MCF 10A (cell line): ENCODE measurements at regions not wholly inside any gene's neighbourhood (a gene's known extent, or its start where the extent isn't known, plus 50 kb on each side); places are given as distances from the start of the nearest gene placed in this dataset.
"Not testable (repeated sequence)": the region's sequence is repeated elsewhere in the genome, so short reads cannot be mapped to it uniquely, and the experiment has no call there.

Experiments
- BruUV-seq: library from RNA; stranded (reverse); fragments of 400-500 nt; replicated peaks from 2 replicates; lab custom pipeline; 2021; lab: Mats Ljungman, UMichigan
- CTCF ChIA-PET: fragments of 300-600 bp; sonication (Branson Sonifier 250); formaldehyde crosslinking; extraction: SDS; loops from one replicate; lab custom pipeline; 2021; ENCODE audit warnings: antibody characterized with exemption, inconsistent platforms; lab: Yijun Ruan, JAX
- POLR2A ChIA-PET: fragments of 300-600, 350-650 bp; sonication (Branson Sonifier 250); formaldehyde crosslinking; extraction: SDS; loops from one replicate; lab custom pipeline; 2020; ENCODE audit warnings: antibody characterized with exemption, inconsistent platforms; lab: Yijun Ruan, JAX
- DNase-seq: peaks from one replicate; pipeline ENCODE4 v3.0.0-alpha.2; 2018; ENCODE audit not compliant: unreplicated experiment
- H3K27ac Mint-ChIP-seq: one replicate; pipeline ENCODE4 v1.8.0; 2022; ENCODE audit warnings: mild to moderate bottlenecking, low read depth, mixed read lengths; ENCODE audit not compliant: unreplicated experiment
- H3K27me3 Mint-ChIP-seq: one replicate; pipeline ENCODE4 v1.8.0; 2022; ENCODE audit warnings: mixed read lengths; ENCODE audit not compliant: insufficient read depth, unreplicated experiment
- H3K36me3 Mint-ChIP-seq: one replicate; pipeline ENCODE4 v1.8.0; 2022; ENCODE audit warnings: mild to moderate bottlenecking, moderate library complexity, mixed read lengths; ENCODE audit not compliant: insufficient read depth, unreplicated experiment
- H3K4me1 Mint-ChIP-seq: one replicate; pipeline ENCODE4 v1.8.0; 2022; ENCODE audit warnings: mixed read lengths; ENCODE audit not compliant: insufficient read depth, unreplicated experiment
- H3K4me3 Mint-ChIP-seq: one replicate; pipeline ENCODE4 v1.8.0; 2022; ENCODE audit warnings: mild to moderate bottlenecking, moderate library complexity, mixed read lengths; ENCODE audit not compliant: unreplicated experiment
- H3K9me3 Mint-ChIP-seq: one replicate; pipeline ENCODE4 v1.8.0; 2022; ENCODE audit warnings: mixed read lengths; ENCODE audit not compliant: unreplicated experiment
- intact Hi-C: fragments of 100-400 bp; cut with micrococcal nuclease; formaldehyde crosslinking; loops from 2 replicates; pipeline ENCODE4 v1.14.1; 2022
- TF ChIP-seq, protein P1 (sequence below): fragments of 200-600 bp; IDR thresholded peaks from one replicate; pipeline ENCODE4 v1.8.0; 2022; ENCODE audit warnings: antibody characterized with exemption, mild to moderate bottlenecking; ENCODE audit not compliant: unreplicated experiment

DNA sequence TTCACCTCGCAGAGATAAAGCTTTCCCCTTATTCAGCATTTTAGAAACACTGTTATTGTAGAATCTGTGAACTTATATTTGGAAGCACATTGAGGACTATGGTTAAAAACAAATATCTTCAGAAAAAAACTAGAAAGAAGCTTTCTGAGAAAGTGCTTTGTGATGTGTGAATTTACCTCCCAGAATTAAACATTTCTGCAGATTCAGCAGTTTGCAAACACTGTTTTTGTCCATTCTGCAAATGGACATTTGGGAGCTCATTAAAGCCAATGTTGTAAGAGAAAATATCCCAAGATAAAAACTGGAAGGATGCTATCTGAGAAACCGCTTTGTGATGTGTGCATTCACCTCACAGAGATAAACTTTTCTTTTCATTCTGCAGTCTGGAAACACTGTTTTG is 272.7 kb downstream of the OR4A5 start:
- POLR2A ChIA-PET = interaction anchor here (0.6 kb wide), 1 partner anchor 695 kb away, joined by 4 read pairs; no protein-coding TSS in a partner anchor
- Mint-ChIP-seq H3K4me3 (no peak overlapping the region), H3K9me3 (peaks cover under 1% of the 10 kb centered on the region), H3K27ac (no peak overlapping the region), H3K36me3 (no peaks in the 10 kb centered on the region), H3K4me1 (no peaks in the 10 kb centered on the region), H3K27me3 (no peaks in the 10 kb centered on the region)
- CTCF ChIA-PET = no interaction called here
- no TSS peak for BruUV-seq
- intact Hi-C loops = no loop called here
- TF ChIP-seq, protein P1, sequence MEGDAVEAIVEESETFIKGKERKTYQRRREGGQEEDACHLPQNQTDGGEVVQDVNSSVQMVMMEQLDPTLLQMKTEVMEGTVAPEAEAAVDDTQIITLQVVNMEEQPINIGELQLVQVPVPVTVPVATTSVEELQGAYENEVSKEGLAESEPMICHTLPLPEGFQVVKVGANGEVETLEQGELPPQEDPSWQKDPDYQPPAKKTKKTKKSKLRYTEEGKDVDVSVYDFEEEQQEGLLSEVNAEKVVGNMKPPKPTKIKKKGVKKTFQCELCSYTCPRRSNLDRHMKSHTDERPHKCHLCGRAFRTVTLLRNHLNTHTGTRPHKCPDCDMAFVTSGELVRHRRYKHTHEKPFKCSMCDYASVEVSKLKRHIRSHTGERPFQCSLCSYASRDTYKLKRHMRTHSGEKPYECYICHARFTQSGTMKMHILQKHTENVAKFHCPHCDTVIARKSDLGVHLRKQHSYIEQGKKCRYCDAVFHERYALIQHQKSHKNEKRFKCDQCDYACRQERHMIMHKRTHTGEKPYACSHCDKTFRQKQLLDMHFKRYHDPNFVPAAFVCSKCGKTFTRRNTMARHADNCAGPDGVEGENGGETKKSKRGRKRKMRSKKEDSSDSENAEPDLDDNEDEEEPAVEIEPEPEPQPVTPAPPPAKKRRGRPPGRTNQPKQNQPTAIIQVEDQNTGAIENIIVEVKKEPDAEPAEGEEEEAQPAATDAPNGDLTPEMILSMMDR = no peak
- no peak for DNase-seq

DNA sequence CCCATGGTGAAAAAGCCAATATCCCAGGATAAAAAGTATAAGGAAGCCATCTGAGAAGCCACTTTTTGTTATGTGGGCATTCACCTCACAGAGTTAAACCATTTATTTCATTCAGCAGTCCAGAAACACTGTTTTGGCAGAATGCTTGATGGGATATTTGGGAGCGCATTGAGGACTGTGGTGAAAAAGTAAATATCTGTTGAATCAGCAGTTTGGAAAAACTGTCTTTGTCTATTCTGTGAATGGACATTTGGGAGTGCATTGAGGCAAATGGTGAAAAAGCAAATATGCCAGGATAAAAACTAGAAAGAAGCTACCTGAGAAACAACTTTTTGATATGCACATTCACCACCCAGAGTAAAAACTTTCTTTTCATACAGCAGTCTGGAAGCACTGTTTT is 276.2 kb upstream of the TRIM48 start:
- Mint-ChIP-seq H3K27ac (no peak overlapping the region), H3K4me3 (no peak overlapping the region), H3K36me3 (no peaks in the 10 kb centered on the region), H3K9me3 (no peaks in the 10 kb centered on the region), H3K4me1 (no peaks in the 10 kb centered on the region), H3K27me3 (no peaks in the 10 kb centered on the region)
- ChIA-PET POLR2A (no interaction called here), CTCF (no interaction called here)
- TF ChIP-seq, protein P1 = no peak
- no TSS peak for BruUV-seq
- intact Hi-C loops = no loop called here
- no peak for DNase-seq

DNA sequence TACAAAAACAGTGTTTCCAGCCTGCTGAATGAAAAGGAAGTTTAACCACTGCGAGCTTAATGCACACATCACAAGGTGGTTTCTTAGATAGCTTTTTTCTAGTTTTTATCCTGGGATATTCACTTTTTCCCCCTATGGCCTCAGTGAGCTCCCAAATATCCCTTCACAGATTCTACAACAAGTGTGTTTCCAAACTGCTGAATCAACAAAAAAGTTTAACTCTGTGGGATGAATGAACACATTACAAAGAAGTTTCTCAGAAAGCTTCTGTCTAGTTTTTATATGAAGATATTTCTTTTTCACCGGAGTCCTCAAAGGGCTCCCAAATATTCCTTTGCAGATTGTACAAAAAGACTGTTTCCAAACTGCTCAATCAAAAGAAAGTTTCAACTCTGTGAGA is 233.1 kb upstream of the TRIM48 start:
- DNase-seq, H3K27ac Mint-ChIP-seq, intact Hi-C loops, H3K36me3 Mint-ChIP-seq, BruUV-seq, H3K4me1 Mint-ChIP-seq, H3K27me3 Mint-ChIP-seq, H3K9me3 Mint-ChIP-seq, CTCF ChIA-PET, H3K4me3 Mint-ChIP-seq, POLR2A ChIA-PET: not testable (repeated sequence)

DNA sequence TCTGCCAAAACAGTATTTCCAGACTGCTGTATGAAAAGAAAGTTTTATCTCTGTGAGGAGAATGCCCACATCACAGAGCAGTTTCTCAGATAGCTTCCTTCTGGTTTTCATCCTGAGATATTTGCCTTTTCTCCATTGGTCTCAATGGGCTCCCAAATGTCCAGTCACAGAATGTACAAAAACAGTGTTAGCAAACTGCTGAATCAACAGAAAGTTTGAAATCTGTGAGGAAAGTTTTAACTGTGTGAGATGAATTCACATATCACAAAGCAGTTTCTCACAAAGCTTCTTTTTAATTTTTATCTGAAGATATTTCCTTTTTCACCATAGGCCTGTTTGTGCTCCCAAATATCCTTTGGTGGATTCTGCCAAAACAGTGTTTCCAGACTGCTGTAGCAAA is 207.2 kb upstream of the TRIM48 start:
- ChIA-PET POLR2A (interaction anchor here (0.7 kb wide), 1 partner anchor 40 kb away, joined by 3 read pairs; no protein-coding TSS in a partner anchor), CTCF (no interaction called here)
- no peaks in the 10 kb centered on the region for H3K4me1 Mint-ChIP-seq
- H3K27ac Mint-ChIP-seq = no peak overlapping the region
- no TSS peak for BruUV-seq
- TF ChIP-seq, protein P1 = no peak
- H3K9me3 Mint-ChIP-seq = no peaks in the 10 kb centered on the region
- intact Hi-C loops = no loop called here
- H3K36me3 Mint-ChIP-seq = no peaks in the 10 kb centered on the region
- no peak for DNase-seq
- no peaks in the 10 kb centered on the region for H3K27me3 Mint-ChIP-seq
- H3K4me3 Mint-ChIP-seq = no peak overlapping the region

DNA sequence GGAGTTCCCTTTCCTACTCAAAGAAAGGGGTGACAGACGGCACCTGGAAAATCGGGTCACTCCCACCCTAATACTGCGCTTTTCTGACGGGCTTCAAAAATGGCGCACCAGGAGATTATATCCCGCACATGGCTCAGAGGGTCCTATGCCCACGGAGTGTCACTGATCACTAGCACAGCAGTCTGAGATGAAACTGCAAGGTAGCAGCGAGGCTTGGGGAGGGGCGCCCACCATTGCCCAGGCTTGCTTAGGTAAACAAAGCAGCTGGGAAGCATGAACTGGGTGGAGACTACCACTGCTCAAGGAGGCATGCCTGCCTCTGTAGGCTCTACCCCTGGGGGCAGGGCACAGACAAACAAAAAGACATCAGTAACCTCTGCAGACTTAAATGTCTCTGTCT is 177.4 kb upstream of the TRIM48 start:
- BruUV-seq, intact Hi-C loops, H3K27ac Mint-ChIP-seq, H3K4me3 Mint-ChIP-seq, H3K27me3 Mint-ChIP-seq, H3K4me1 Mint-ChIP-seq, DNase-seq, POLR2A ChIA-PET, H3K36me3 Mint-ChIP-seq: not testable (repeated sequence)
- peaks cover 33% of the 10 kb centered on the region for H3K9me3 Mint-ChIP-seq
- CTCF ChIA-PET = interaction anchor here (0.9 kb wide), 1 partner anchor 12 kb away, joined by 3 read pairs; no protein-coding TSS in a partner anchor
